DOHH2 (cell line): ENCODE measurements at regions not wholly inside any gene's neighbourhood (a gene's known extent, or its start where the extent isn't known, plus 50 kb on each side); places are given as distances from the start of the nearest gene placed in this dataset.

Experiments
- H3F3A ChIP-seq: fragments of 200-600 bp; sonication (generic), shearing (Covaris generic); 2 replicates; pipeline ENCODE4 v1.6.0; 2016; ENCODE audit warnings: antibody characterized with exemption, mild to moderate bottlenecking; ENCODE audit not compliant: control insufficient read depth, insufficient read depth
- H3K27ac ChIP-seq: fragments of 200-600 bp; sonication (generic); 2 replicates; pipeline ENCODE4 v1.5.1; 2014; ENCODE audit warnings: low read depth, mild to moderate bottlenecking, low read length, moderate library complexity
- H3K27me3 ChIP-seq: fragments of 200-600 bp; sonication (generic); 2 replicates; pipeline ENCODE4 v1.6.1; 2014; ENCODE audit warnings: mild to moderate bottlenecking, low read length, mixed read lengths; ENCODE audit not compliant: control insufficient read depth
- H3K36me3 ChIP-seq: fragments of 200-600 bp; sonication (generic); 2 replicates; pipeline ENCODE4 v1.6.1; 2014; ENCODE audit warnings: mild to moderate bottlenecking, low read length, moderate library complexity, mixed read lengths; ENCODE audit not compliant: control insufficient read depth
- H3K4me1 ChIP-seq: fragments of 200-600 bp; sonication (generic); 2 replicates; pipeline ENCODE4 v1.6.1; 2014; ENCODE audit warnings: mild to moderate bottlenecking, low read length, mixed read lengths; ENCODE audit not compliant: control insufficient read depth
- H3K4me2 ChIP-seq: fragments of 200-600 bp; sonication (generic); 2 replicates; pipeline ENCODE4 v1.6.0; 2014; ENCODE audit warnings: mild to moderate bottlenecking, low read length, moderate library complexity
- H3K4me3 ChIP-seq: fragments of 200-600 bp; sonication (generic); 2 replicates; pipeline ENCODE4 v1.5.1; 2014; ENCODE audit warnings: mild to moderate bottlenecking, low read length, mixed read lengths
- H3K79me2 ChIP-seq: fragments of 200-600 bp; sonication (generic); 2 replicates; pipeline ENCODE4 v1.6.1; 2014; ENCODE audit warnings: mild to moderate bottlenecking, low read length, mixed read lengths; ENCODE audit not compliant: control insufficient read depth
- H3K9me2 ChIP-seq: fragments of 200-600 bp; sonication (generic); replicated peaks from 2 replicates; pipeline ENCODE4 v1.6.1; 2014; ENCODE audit warnings: mild to moderate bottlenecking, low read length, mixed read lengths; ENCODE audit not compliant: control insufficient read depth
- H3K9me3 ChIP-seq: fragments of 200-600 bp; sonication (generic); 2 replicates; pipeline ENCODE4 v1.6.1; 2014; ENCODE audit warnings: antibody characterized with exemption, low read length, mixed read lengths; ENCODE audit not compliant: control insufficient read depth, insufficient read depth
- H4K20me1 ChIP-seq: fragments of 200-600 bp; sonication (generic); 2 replicates; pipeline ENCODE4 v1.6.0; 2014; ENCODE audit warnings: low read depth, mild to moderate bottlenecking, antibody characterized with exemption, low read length, moderate library complexity; ENCODE audit not compliant: control insufficient read depth, insufficient read depth
- EZH2phosphoT487 ChIP-seq: fragments of 200-600 bp; sonication (generic); IDR thresholded peaks from 2 replicates; pipeline ENCODE4 v1.6.1; 2017; ENCODE audit warnings: borderline replicate concordance, mild to moderate bottlenecking, antibody characterized with exemption, low read length, moderate library complexity, mixed read lengths
- TF ChIP-seq, protein P1 (sequence below): fragments of 200-600 bp; sonication (generic); IDR thresholded peaks from one replicate; pipeline ENCODE4 v1.5.1; 2014; ENCODE audit warnings: antibody characterized with exemption, mild to moderate bottlenecking, low read depth, low read length; ENCODE audit not compliant: poor library complexity, severe bottlenecking

DNA sequence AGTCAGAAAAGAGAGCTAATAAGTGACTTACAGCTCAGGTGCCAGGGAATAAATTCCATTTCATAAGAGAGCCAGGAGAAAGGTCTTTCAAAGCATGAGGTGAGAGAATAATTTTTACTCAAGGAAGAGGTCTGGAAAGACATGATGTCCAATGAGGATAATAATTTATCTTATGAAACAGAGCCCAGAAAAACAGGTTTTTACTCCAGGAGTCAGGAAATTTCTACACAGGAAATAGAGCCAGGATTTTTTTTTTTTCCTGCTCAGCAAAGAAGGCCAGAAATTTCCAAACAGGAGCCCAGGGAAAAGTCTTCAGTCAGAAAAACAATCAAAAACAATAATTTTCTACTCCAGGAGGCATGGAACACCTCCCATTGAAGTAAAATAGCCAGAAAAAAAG is 1185.7 kb upstream of the TSPY4 start:
- Histone ChIP-seq H3F3A (no peaks in the 10 kb centered on the region), H3K36me3 (no peaks in the 10 kb centered on the region), H4K20me1 (no peaks in the 10 kb centered on the region), H3K4me2 (no peak overlapping the region), H3K79me2 (no peaks in the 10 kb centered on the region), H3K9me3 (no peaks in the 10 kb centered on the region), H3K4me3 (no peak overlapping the region), H3K9me2 (no peaks in the 10 kb centered on the region), H3K27me3 (no peaks in the 10 kb centered on the region), H3K4me1 (no peaks in the 10 kb centered on the region), H3K27ac (no peak overlapping the region)
- no peak for TF ChIP-seq EZH2phosphoT487
- TF ChIP-seq, protein P1, sequence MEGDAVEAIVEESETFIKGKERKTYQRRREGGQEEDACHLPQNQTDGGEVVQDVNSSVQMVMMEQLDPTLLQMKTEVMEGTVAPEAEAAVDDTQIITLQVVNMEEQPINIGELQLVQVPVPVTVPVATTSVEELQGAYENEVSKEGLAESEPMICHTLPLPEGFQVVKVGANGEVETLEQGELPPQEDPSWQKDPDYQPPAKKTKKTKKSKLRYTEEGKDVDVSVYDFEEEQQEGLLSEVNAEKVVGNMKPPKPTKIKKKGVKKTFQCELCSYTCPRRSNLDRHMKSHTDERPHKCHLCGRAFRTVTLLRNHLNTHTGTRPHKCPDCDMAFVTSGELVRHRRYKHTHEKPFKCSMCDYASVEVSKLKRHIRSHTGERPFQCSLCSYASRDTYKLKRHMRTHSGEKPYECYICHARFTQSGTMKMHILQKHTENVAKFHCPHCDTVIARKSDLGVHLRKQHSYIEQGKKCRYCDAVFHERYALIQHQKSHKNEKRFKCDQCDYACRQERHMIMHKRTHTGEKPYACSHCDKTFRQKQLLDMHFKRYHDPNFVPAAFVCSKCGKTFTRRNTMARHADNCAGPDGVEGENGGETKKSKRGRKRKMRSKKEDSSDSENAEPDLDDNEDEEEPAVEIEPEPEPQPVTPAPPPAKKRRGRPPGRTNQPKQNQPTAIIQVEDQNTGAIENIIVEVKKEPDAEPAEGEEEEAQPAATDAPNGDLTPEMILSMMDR, result no peak

DNA sequence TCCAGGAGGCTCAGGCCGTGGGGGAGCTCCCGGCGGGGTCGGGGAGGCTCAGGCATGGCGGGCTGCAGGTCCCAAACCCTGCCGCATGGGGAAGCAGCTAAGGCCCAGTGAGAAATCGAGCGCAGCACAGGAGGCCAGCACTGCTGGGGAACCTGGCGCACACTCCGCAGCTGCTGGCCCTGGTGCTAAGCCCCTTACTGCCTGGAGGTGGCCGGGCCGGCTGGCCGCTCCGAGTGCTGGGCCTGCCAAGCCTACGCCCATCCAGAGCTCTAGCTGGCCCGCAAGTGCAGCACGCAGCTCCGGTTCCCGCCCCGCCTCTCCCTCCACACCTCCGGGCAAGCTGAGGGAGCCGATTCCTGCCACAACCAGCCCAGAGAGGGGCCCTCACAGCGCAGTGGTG is 1208.7 kb upstream of the TSPY4 start:
- no peak overlapping the region for H3K4me3 ChIP-seq
- H3K9me3 ChIP-seq, result no peaks in the 10 kb centered on the region
- H3K4me2 ChIP-seq, result no peak overlapping the region
- no peak overlapping the region for H3K27ac ChIP-seq
- TF ChIP-seq, protein P1, result no peak
- no peak for TF ChIP-seq EZH2phosphoT487
- H3K27me3 ChIP-seq, result no peaks in the 10 kb centered on the region
- H3K4me1 ChIP-seq, result no peaks in the 10 kb centered on the region
- H3K36me3 ChIP-seq, result no peaks in the 10 kb centered on the region
- H3F3A ChIP-seq, result no peaks in the 10 kb centered on the region
- no peaks in the 10 kb centered on the region for H3K79me2 ChIP-seq
- no peaks in the 10 kb centered on the region for H3K9me2 ChIP-seq
- H4K20me1 ChIP-seq, result no peaks in the 10 kb centered on the region

DNA sequence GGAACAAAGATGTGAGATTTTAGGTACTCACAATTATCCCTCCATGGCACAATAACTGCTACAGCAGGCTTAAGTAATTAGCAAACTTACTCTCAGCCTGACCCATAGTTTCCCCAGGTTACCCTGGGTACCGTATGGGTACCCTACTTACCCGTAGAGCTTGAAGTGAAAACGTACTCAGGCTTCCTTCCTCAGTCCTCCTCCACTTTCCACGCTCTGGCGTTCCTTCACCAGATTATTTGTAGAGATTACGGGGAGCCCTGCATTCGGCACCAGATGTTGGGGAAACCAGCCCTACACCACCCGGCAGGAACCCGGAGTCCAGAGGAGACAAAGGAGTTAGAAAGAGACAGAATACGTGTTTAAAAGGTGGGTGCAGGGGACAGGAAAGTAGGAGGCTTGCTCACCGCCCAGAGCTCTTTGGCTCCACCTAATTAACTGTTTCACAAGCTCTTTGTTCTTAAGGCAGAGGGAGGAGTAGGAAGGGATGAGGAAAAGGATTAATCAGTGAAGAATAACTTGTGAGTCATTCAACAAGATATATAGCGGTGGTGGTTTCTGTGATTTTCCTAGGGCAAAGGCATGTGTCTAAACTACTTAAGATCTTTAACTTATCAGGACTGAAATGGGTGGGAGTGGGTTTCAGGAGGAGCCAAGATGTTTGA is 1211.2 kb upstream of the TSPY4 start:
- no peaks in the 10 kb centered on the region for H4K20me1 ChIP-seq

More for the DNA sequence above, 1211.2 kb upstream of the TSPY4 start:
- TF ChIP-seq, protein P1, result no peak
- no peak for TF ChIP-seq EZH2phosphoT487
- H3K27ac ChIP-seq, result no peak overlapping the region
- H3K36me3 ChIP-seq, result no peaks in the 10 kb centered on the region
- H3K79me2 ChIP-seq, result no peaks in the 10 kb centered on the region
- no peaks in the 10 kb centered on the region for H3F3A ChIP-seq
- no peaks in the 10 kb centered on the region for H3K4me1 ChIP-seq
- H3K4me3 ChIP-seq, result no peak overlapping the region
- no peaks in the 10 kb centered on the region for H3K27me3 ChIP-seq
- no peaks in the 10 kb centered on the region for H3K9me2 ChIP-seq
- H3K4me2 ChIP-seq, result no peak overlapping the region
- no peaks in the 10 kb centered on the region for H3K9me3 ChIP-seq
